T-helper 2 cell (primary cell): ENCODE measurements at regions not wholly inside any gene's neighbourhood (a gene's known extent, or its start where the extent isn't known, plus 50 kb on each side); places are given as distances from the start of the nearest gene placed in this dataset.

Source experiments
- DNase-seq, 5 experiments: peaks; one replicate each; pipeline versions ENCODE4 v3.0.0 to v3.0.0-alpha.2; 2012 to 2022

DNA sequence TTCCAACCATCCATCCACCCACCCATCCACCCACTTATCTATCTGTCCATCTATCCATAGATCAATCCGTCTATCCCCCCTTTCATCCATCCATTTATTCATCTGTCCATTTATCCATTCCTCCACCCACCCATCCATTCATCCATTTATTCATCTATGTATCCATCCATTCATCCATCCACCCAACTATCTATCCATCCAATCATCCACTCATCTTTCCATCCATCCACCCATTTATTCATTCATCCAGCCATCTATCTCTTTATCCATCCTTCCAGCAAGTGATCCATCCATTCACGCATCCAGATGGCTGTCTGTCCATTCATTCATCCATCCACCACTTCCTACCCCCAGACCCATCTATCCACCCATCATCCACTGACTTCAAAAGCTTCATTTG, 84.0 kb upstream of the CD99 start:
- no peak for DNase-seq

DNA sequence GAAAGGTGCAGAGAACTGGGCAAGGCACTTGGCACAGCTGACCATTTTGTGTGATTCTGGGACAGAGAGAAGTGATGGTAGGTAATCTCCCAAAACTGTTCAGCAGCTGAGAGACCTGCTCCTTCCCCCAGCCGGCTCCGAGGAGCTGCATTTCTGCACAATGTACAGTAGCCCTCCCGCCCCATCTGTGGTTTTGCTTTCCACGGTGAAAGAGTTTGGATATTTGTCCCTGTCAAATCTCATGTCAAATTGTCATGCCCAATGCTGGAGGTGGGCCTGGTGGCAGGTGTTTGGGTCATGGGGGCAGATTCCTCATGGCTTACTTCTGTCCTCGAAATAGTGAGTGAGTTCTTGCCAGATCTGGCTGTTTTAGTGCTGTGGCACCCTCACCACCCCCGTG, 90.5 kb upstream of the CD99 start:
- no peak for DNase-seq

DNA sequence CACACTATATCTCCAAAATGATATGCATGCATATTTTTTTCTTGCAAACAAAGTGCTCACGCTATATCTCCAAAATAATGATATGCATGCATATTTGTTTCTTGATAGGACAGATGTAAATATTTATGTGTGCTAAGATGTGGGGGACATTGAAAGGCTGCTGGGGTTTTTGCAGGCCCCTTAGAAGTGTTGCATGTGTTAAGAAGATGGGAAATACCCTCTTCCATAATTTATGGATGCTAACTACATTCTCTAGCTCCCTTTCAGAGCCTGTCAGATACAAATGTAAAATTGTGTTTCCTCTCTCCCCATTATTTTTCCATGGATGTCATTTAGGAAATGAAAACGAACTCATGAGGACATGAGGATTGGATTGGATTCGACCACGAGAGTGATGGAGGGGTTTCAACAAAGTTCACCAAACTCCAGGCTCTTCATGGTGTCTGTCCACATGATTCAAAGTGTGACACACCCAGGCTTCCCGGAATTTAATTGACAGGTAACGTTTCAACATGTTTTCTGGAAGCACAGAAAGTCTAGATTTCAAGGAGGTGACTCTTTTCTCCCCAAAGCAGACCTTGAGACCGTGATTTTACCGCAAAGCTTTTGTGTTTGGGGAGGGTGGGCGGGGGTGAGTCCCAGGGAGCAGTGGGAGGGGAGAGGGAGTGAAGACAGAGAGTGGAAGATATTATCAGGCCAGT, 94.4 kb upstream of the CD99 start:
- no peak for DNase-seq

DNA sequence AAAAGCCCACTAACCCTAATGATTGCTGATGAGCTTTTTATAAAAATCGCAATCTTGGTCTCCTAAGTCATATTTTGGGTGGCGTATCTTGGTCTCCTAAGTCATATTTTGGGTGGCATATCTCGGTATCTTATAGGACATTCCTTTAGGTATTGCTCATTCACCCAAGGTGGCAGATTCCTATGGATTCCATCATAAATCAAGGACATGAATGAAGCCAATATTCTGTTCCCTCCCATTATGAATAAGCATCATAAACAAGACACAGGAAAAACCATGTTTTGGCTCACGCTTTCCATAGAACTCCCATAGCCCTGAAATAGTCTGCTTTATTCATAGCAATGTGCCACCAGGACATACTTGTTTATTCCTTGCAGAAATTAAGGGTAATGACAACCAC, 95.0 kb upstream of the CD99 start:
- no peak for DNase-seq

DNA sequence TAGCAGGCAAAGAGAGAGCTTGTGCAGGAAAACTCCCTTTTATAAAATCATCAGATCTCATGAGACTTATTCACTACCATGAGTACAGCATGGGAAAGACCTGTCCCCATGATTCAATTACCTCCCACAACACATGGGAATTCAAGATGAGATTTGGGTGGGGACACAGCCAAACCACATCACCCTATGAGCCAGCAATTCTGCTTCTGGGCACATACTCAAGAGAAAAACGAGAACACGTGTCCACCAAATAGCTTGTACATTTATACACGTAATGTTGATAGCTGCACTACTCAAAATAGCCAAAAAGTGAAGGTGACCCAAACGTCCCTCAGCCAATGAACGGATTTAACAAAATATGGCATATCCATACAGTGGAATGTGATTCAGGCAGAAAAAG, 94.5 kb upstream of the DHRSX start:
- DNase-seq, result no peak

DNA sequence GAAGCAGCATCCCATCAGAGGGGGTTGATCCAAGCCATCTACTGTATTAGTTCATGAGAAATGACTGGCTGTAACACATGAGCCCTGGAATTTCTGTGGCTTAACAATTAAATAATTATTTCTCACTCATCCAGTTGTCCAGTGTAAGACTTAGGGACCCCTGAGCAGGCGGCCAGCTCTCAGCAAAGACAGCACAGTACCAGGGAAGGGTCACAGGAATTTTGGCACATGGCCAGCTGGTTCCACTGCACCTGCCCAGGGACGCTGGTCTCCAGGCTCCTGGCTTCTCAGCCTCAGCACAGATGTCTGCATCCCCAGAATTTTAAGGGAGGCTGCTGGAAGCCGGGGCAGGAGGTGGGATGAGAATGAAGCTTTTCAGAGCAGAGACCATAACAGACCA, 93.7 kb upstream of the DHRSX start:
- DNase-seq, result no peak

DNA sequence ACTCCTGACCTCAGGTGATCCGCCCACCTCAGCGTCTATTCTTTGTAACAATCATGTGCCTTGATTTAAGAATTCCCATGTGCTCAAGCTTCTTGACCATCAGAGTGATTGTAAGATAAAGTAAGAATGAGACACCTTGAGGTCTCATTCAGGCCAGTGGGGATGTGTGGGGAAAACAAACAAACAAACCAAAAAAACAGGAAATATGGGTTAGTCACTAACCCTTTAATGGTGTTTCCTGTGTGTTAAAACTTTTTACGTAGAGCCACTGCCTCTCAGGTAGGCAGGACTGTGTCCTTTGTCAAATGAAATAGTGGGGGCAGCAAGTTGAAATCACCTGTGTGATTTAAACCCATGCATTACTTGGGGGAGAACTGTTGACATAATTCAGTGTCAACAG, 91.5 kb upstream of the DHRSX start:
- DNase-seq, result no peak

DNA sequence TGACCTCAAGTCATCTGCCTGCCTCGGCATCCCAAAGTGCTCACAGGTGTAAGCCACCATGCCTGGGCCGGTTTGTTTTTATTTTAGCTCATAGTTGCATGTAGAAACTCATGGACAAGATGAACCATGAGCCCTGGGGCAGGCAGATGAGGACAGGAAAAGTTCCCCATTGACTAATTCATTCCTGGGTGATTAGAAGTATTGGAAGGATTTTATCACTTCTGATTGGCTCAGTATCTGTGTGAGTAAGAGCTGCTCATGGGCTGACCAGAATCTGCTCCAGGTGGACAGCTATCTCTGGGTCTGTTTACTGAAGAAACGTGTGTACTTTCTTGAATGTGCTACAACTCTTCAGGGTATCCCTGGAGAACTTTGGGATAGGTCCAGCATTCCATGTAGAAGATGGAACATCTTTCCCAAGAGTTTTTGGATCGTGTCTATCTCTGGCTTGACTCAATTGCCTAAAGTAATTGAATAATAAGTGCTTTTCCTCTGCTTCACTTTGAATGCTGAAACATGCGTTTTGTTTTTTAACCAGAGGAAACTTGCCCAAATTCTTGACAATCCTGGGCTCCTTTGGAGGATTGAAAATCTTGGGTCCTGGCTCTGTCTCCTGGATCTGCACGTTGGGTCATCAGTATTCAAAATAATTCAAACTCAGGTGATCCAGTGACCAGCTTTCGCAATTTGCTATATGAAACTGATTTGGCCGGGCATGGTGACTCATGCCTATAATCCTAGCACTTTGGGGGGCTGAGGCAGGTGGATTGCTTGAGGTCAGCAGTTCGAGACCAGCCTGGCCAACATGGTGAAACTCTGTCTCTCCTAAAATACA, 88.6 kb upstream of the DHRSX start:
- DNase-seq, result no peak

DNA sequence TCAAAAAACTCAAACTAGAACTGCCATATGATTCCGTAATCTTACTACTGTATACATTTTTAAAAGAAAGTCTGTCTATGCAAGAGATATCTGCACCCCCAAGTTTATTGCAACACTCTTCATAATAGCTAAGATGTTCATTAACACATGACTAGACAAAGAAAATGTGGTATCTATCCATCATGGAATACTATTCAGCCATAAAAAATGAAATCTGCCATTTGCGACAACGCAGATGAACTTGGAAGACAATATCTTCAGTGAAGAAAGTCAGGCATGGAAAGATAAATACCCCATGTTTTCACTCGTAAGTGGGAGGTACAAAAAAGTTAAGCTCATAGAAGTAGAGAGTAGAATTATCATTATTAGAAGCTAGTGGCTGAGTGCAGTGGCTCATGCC, 87.3 kb upstream of the DHRSX start:
- DNase-seq, result no peak

DNA sequence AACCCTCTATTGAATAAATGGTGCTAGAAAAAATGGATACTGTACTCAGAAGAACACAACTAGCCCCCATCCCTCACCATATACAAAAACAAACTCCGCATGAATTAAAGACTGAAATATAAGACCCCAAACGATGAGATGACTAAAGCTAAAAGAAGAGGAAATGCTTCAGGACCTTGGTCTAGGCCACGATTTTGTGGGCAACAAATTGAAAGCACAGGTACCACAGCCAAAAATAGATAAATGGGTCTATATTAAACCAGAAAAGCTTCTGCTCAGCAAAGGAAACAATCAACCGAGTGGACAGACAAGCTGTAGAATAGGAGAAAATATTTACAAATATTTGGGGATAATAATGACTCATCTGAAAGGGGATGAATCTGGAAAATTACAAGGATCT, 86.4 kb upstream of the DHRSX start:
- DNase-seq, result no peak

DNA sequence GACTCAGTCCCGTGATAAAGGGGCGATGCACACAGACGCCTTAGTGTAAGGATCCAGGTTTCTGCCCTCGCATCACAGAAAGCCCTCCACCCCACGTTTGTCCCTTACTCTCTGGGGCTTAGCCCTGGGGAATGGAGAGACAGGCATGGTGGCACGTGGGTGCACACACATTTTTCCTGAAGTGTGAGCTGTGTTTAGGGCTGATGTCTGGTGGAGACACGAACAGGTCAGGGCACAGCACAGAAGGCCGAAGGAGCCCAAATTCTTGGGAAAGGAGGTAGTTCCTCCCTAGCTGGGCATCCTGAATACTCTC, 84.3 kb upstream of the DHRSX start:
- DNase-seq, result no peak

DNA sequence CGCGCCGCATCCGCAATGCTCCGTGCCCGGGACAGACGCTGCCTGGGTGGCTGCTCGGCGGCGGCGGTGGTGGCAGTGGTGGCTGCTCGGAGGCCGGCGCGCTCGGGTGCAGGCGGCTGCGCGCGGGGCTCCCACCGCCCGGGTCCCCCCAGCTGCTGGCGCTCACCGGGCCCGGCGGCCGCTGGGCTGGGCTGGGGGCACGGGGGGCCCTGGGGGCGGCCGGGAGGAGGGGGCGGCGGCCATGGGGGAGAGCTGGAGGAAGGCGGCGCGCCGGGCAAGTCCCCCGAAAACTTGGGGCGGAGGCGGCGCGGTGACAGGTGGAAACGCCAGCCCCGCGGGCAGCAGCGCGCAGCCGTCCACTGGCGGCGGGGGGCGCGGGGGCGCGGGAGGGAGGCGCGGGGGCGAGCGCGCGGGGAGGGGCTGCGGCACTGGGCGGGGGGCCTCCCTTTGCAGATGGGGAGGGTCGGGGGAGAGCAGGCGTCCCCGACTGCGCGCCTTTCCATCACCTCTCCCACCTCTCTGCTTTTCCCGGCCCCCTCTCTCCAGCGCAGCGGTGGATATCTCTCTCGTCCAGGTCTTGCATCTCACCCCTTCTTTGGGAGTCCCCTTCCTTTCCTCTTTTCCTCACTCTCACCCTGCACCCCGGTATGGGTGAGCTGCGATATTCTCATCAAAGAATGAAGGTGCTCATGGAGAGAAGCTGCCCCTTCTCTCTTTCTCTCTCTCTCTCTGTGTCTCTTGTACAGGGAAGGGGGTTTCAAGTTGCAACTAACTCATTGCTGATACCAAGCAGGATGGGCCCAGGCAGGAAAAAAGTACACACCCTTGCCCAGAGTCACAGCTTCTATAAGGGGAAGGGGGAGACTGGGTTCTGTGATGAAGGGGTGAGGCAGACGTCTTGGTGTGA, 83.7 kb upstream of the DHRSX start:
- DNase-seq, result no peak

DNA sequence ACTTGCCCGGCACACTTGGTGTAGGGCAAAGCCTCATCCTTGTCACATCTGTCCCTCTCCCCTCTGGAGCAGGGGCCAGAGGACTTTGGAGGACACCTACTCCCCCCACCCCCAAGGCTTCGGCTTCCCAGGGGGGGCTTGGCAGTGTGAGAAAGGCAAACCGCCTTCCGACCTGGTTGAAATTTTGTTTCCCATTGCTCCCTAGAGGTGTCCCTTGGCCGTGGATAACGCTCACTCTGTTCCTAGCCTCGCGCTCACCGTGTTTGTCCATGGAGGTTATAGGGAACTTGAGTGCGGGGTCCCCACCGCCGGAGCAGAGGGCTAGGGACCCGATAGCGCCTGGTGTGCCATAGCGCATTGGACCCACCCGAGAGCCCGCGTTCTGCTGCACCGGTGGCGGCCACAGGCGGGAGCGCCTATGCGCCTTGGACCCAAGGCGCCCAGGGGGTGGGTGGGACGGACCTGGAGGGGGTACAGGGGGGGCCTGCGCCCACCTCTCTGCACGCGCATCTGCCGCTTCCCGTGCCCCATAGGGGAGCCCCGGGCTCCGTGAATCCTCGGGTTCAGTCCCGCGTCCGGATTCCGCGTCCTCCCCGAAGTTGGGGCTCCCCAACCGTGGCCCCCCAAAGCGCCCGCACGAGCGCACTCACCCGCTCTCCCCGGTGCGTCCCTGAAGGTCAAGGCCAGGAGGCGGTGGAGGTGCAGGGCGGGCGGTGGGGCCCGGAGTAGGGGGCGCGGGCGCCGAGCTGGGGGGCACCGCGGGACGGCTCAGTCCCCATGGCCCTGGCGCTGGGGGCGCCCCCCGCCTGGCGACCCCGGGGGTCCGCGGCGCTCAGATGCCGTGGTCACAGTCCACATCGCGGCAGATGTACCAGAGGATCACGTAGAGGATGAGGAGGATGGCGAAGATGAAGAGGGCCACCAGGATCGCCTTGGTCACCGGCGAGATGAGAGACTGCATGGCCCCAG, 82.7 kb upstream of the DHRSX start:
- DNase-seq, result no peak

DNA sequence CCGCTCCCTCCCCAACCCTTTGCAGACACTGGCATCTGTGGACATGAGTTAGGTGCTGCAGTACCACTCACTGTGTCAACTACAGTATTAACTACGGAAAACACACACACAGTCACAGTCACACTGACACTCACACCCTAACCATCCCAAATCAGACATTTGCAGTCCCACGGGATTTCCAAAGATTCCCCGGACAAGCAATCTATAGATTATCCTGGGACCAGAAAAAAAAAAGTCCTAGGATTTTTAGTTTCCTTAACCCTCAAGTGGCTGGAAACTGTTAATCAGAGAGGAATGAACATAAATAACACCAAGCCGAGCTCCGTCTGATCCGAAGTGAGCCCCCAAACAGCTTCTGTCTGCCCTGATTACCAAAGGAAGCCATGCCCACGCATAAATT, 81.9 kb upstream of the DHRSX start:
- DNase-seq, result no peak

DNA sequence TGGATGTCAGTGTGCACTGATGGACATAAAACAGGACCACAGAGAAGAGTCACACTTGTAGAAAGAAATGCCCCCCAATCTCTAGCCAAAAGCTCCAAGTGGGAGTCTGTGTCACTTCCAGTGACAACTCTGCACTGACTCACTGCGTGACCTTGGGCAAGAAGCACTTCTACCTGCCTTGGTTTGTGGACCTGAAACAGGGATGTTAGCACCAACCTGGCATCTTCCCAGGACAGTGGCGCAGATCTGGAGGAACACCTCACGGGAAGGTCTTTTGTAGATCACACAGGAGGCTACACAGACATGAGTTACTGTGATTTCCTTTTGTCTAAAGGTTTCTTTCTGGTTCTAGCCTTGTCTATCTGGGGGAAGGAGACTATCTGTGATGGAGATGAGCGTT, 80.5 kb upstream of the DHRSX start:
- DNase-seq, result no peak

DNA sequence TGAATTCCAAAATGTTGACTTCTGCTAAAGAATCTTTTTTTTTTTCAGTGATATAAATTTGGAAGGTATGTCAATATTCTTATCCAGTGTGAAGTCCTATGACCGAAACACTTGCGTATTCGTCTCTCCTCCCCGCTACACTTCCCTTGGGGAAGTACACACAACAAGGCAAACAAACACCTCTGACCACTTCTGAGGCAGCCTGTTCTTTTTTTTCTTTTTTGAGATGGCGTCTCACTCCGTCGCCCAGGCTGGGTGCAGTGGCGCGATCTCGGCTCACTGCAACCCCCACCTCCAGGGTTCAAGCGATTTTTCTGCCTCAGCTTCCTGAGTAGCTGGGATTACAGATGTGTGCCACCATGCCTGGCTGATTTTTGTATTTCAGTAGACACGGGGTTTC, 78.1 kb upstream of the DHRSX start:
- no peak for DNase-seq

DNA sequence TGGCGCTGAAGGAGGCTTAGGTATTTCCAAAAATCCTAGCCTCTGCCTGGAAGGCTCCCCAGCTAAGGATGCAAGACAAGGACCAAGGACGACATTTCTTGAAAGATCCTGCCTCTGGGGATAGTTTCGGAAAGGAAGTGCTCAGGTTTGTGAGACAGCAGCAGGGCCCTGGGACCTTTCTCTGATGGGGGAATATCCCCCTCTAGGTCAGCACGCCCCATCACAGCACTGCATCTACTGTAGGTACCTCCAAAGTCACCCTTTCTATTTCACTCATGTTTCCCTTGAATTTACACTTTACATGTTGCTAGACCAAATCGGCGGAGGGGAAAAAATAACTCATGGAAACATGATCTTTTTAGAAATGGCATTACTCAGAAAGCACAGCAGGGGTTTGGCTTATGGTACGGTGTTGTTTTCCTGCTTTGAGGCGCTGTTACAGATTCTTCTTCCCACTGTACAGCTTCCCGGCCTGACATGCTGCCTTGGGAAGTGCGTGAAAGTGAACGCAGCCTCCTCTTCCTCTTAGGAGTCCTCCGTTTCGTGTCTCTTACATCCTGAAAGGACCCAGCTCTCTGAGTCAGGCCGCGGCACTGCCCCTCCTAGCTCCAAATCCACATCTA, 77.2 kb upstream of the DHRSX start:
- no peak for DNase-seq

DNA sequence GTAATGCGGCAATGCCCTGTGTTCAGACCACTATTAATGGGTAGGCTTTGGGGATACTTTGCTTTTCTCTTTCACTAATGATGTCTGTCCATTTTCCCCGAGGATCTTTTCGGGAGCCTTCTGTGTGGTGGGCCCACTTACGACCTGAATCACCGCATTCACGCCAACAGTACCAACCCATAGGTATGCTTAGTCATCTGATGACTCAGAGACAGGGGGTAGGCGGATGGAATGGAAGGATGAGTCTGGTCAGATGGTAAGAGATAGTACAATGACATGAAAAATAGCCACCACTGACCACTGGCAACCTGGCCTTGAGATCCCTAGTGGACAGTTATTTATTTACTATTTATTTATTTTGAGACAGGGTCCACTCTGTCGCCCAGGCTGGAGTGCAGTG, 76.0 kb upstream of the DHRSX start:
- no peak for DNase-seq

DNA sequence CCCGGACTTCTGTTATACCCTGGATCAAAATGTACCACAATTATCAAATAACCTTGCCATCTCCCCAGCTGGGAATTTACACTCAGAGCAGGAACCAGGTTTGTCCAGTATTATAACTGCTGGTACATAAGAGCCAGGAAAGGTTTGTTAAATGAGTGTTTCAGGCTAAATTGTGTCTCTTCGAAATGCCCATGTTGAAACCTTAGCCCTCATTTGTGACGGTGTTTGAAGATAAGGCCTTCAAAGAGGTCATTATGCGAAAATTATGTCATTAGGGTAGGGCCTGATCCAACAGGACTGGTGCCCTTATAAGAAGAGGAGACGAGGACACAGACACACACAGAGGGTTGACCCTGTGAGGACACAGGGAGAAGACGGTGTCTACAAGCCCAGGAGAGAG, 73.5 kb upstream of the DHRSX start:
- DNase-seq, result no peak

DNA sequence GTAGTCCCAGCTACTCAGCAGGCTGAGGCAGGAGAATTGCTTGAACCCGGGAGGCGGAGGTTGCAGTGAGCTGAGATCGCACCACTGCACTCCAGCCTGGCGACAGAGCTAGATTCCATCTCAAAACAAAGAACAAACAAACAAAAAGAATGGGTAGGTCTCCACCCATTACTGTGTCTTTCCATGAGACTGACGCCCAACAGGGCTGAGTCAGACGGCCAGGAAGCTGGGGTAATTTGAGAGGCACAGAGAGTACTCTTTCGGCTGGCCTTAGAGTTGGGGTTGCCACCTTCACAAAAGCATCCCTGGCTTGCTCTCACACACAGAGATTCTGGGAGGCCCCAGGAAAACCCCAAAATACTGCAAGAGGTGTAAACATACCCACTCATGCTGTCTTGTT, 72.0 kb upstream of the DHRSX start:
- no peak for DNase-seq

DNA sequence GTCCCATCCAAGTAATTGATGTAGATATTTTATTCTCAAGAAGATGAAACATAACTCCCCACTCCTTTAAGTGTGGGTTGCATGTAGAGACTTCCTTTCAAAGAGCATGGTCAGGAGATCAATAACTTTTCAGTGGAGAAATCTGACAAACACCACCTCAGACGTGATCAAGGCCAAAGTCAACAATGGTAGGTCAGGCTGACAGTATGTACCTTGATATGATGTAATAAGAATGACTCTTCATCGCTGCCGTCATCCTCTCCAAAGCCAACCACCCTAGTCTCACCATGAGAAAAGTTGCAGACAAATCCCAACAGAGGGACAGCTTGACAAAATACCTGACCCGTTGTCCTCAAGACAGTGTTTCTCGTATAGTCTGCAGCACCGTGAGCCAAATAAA, 67.3 kb upstream of the DHRSX start:
- no peak for DNase-seq

DNA sequence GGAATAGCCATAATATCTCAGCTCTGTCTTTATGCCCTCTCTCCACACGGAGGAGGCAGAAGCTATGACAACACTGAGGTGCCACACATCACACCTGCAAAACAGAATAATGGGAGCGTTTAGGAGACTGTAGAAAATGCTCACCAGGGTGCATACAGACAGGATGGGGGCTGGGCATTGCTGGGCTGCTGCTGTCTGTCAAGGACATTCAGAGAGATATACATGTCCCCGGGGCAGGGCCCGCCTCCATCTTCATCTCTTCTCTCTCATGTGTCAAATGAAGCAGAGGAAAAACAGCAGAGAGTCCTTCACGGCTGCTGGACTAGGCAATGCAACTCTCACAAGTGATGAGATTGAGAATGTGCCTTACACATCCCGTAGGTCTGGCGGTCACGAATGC, 65.3 kb upstream of the DHRSX start:
- no peak for DNase-seq
